Right lobe of liver (tissue), 6 donors: ENCODE measurements at regions not wholly inside any gene's neighbourhood (a gene's known extent, or its start where the extent isn't known, plus 50 kb on each side); places are given as distances from the start of the nearest gene placed in this dataset.

Experiments
- ATAC-seq, 4 donors: fragments of 200-7000 bp; cut with Tn5 transposase; one replicate each; pipeline ENCODE4 v1.9.1; 2020; ENCODE audit warnings: mild to moderate bottlenecking in 4 of 4, moderate library complexity in 4 of 4
- DNase-seq, 3 donors: peaks; one replicate each; pipeline ENCODE4 v3.0.0-alpha.2; 2020
- H3K27ac ChIP-seq, 3 donors: fragments of 200-600 bp; one replicate each; pipeline ENCODE4 v1.8.0; 2022
- H3K27me3 ChIP-seq, 2 donors: fragments of 200-600 bp; one replicate each; pipeline ENCODE4 v1.8.0; 2022
- H3K36me3 ChIP-seq, 4 donors: fragments of 200-600 bp; sonication (generic) in 1 of 4; one replicate each; pipeline versions ENCODE4 v1.5.1 to v1.8.0; 2017 to 2022; ENCODE audit warnings: control low read depth in 1 of 4
- H3K4me1 ChIP-seq, 4 donors: fragments of 200-600 bp; sonication (generic) in 1 of 4; one replicate each; pipeline versions ENCODE4 v1.5.1 to v1.8.0; 2017 to 2022; ENCODE audit warnings: control low read depth in 1 of 4
- H3K4me3 ChIP-seq, 3 donors: fragments of 200-600 bp; one replicate each; pipeline ENCODE4 v1.8.0; 2022
- H3K9me3 ChIP-seq, 4 donors: fragments of 200-600 bp; sonication (generic) in 1 of 4; one replicate each; pipeline versions ENCODE4 v1.5.1 to v1.8.0; 2017 to 2022; ENCODE audit warnings: control low read depth in 1 of 4
- POLR2A ChIP-seq: fragments of 450-650 bp; IDR thresholded peaks from one replicate; pipeline ENCODE4 v1.6.1; 2017; ENCODE audit warnings: antibody characterized with exemption, mild to moderate bottlenecking
- WGBS: methylation state at CpG from one replicate; pipeline ENCODE4 v1.1.6; 2018; ENCODE audit warnings: low coverage, low lambda C conversion rate; ENCODE audit not compliant: insufficient coverage; ENCODE audit errors: missing lambda C conversion rate; 5-methylcytosine and 5-hydroxymethylcytosine counted together
- intact Hi-C, 2 donors: fragments of 100-400 bp; cut with DNase I; formaldehyde crosslinking; loops; one replicate each; pipeline versions ENCODE4 v1.11.2 to v1.14.1; 2022
- TF ChIP-seq, protein P1 (sequence below), 4 donors: fragments of 200-600 bp in 3 of 4; fragments of 450-650 bp in 1 of 4; IDR thresholded peaks; one replicate each; pipeline versions ENCODE4 v1.5.1 to v1.8.0; 2016 to 2022; ENCODE audit warnings: antibody characterized with exemption in 4 of 4, mild to moderate bottlenecking in 2 of 4
- donor health status: DM: no; HTN: yes; CAD: no.
- donor health status: DM: no; HTN: no; CAD: no.
- donor health status: DM: no; HTN: no; CAD: no.
- donor health status: DM: no; HTN: yes; CAD: no.
- donor health status: DM: no; HTN: yes; CAD: no.

DNA sequence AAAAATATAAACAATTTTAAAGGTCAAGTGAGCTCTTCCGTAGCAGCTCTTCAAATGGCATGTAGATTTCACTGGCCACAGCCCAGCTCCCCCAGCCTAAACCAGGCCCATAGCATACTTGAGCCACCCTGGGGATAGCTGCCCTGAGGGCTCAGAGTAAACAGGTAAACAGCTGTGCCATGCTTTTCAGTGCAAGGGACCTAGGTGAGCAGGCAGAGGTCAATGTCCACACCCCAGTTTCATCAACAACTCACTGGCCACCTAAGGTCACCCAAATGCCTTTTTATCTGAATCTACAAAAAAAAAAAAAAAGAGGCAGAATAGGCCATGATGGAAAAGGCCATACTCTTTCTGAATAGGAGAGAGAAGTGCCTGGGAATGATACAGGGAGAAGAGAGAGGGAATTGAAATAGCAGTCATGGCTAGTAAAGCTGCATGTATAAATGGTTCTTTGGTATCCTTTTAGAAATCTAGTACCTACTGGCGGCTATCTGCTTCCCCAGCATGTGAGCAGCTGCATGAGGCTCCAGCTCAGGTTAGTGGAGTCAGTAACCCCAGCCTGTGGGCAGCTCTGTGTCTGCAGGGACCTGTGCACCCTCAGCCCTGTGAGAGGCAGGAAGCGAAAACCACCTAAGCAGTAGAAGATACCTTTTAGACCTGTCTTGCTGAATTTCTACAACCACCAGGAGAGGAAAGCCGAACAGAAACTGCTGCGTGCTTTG, 77.0 kb downstream of the FOXA2 start:
- Histone ChIP-seq H3K27ac (peak overlapping the region; percentile 20 to 88 (median 66)), H3K9me3 (no peaks in the 10 kb centered on the region), H3K27me3 (no peaks in the 10 kb centered on the region), H3K4me3 (no peak overlapping the region), H3K4me1 (peaks cover 0 to 33% (median 14%) of the 10 kb centered on the region in 4 donors), H3K36me3 (no peaks in the 10 kb centered on the region)
- no peak for TF ChIP-seq POLR2A
- TF ChIP-seq, protein P1, sequence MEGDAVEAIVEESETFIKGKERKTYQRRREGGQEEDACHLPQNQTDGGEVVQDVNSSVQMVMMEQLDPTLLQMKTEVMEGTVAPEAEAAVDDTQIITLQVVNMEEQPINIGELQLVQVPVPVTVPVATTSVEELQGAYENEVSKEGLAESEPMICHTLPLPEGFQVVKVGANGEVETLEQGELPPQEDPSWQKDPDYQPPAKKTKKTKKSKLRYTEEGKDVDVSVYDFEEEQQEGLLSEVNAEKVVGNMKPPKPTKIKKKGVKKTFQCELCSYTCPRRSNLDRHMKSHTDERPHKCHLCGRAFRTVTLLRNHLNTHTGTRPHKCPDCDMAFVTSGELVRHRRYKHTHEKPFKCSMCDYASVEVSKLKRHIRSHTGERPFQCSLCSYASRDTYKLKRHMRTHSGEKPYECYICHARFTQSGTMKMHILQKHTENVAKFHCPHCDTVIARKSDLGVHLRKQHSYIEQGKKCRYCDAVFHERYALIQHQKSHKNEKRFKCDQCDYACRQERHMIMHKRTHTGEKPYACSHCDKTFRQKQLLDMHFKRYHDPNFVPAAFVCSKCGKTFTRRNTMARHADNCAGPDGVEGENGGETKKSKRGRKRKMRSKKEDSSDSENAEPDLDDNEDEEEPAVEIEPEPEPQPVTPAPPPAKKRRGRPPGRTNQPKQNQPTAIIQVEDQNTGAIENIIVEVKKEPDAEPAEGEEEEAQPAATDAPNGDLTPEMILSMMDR (IDR thresholded peaks at IDR 0.05): no peak
- peak; percentile 54 to 88 (median 81) for DNase-seq
- intact Hi-C loops: no loop called here
- ATAC-seq: peak; percentile 85 to 93 (median 90)
- 33% methylated on average over 4 of the region's 5 CpGs for WGBS

DNA sequence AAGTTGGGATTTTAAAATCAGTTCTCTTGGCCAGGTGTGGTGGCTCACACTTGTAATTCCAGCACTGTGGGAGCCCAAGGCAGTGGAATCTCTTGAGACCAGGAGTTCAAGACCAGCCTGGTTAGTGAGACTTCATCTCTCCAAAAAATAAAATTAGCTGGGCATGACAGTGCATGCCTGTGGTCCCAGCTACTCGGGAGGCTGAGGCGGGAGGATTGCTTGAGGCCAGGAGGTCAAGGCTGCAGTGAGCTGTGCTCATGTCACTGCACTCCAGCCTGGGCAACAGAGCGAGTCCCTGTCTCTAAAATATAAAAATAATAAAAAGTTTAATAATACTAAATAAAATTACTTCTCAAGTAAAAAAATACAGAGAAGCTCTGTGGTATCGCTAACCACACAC, 77.5 kb downstream of the FOXA2 start:
- Histone ChIP-seq H3K4me3 (no peak overlapping the region), H3K36me3 (no peaks in the 10 kb centered on the region), H3K27ac (peak overlapping the region; percentile 20 to 88 (median 66)), H3K9me3 (no peaks in the 10 kb centered on the region), H3K4me1 (peaks cover 0 to 27% (median 12%) of the 10 kb centered on the region in 4 donors), H3K27me3 (no peaks in the 10 kb centered on the region)
- WGBS: 41% methylated on average over 4 of the region's 4 CpGs
- ATAC-seq (no peak), DNase-seq (no peak)
- intact Hi-C loops: no loop called here
- TF ChIP-seq POLR2A: no peak
- TF ChIP-seq, protein P1 (IDR thresholded peaks at IDR 0.05): no peak

DNA sequence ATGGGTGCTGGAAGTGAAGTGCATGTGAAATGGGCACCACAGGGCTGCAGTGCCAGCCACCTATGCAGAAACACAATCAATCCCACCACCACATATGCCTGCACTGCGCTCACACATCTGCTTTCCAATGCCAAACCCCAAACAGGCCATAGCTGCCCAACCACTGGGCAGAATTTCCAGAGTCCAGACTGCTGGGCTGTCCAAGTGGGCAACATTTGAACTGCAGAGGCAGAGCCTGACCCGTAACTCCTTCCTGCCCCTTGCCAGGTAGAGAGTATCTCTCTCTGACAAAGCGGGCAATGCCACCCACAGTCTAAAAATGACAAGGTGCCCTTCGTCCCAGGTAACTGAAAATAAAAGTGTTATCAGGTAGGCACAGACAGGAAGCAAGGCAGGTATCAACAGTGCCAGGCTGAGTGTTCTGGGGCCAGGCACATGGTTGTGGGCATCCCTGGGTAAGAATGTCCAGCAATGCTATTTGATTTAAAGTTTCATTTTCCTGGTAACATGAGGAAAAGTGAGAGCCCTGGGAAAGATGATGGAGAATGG, 79.5 kb downstream of the FOXA2 start:
- 40% methylated on average over 2 of the region's 4 CpGs for WGBS
- intact Hi-C loops: no loop called here
- Histone ChIP-seq H3K4me3 (no peak overlapping the region), H3K36me3 (no peaks in the 10 kb centered on the region), H3K27ac (peak overlapping the region in 2 of 3 donors; percentile 11 to 22), H3K27me3 (no peaks in the 10 kb centered on the region), H3K9me3 (no peaks in the 10 kb centered on the region), H3K4me1 (peaks cover 0 to 20% (median 9%) of the 10 kb centered on the region in 4 donors)
- DNase-seq (no peak), ATAC-seq (peak; percentile 5 to 28 (median 10))
- TF ChIP-seq POLR2A: no peak
- TF ChIP-seq, protein P1 (IDR thresholded peaks at IDR 0.05): peak in 2 of 4 donors; percentile 4 to 10

DNA sequence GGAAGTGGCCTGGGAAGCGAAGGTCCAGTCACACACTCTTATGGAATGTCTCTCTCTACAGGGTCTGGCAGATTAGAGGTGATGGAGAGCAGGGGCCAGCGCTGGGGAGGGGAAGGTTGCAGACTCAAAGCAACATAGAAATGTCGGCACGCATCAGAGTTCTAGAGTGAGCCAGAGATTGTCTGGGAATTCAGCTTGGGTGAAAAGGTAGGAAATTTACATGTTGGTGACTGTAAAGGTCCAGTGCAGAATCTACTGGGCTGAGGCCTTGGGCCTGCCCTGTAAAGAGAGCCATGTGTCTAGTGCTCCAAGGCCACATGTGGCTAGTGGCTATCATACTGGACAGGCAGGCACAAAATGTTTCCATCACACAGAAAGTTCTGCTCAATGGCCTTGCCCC, 80.8 kb downstream of the FOXA2 start:
- ATAC-seq (no peak), DNase-seq (no peak)
- H3K4me3 ChIP-seq: no peak overlapping the region
- no peaks in the 10 kb centered on the region for H3K9me3 ChIP-seq
- TF ChIP-seq, protein P1 (IDR thresholded peaks at IDR 0.05): no peak
- TF ChIP-seq POLR2A: no peak
- no peak overlapping the region for H3K27ac ChIP-seq
- WGBS: 90% methylated on average over 2 of the region's 4 CpGs
- no peaks in the 10 kb centered on the region for H3K36me3 ChIP-seq
- H3K27me3 ChIP-seq: no peaks in the 10 kb centered on the region
- H3K4me1 ChIP-seq: peaks cover 0 to 18% (median 9%) of the 10 kb centered on the region in 4 donors
- intact Hi-C loops: no loop called here
